WERI-Rb-1 (cell line): ENCODE measurements at regions not wholly inside any gene's neighbourhood (a gene's known extent, or its start where the extent isn't known, plus 50 kb on each side); places are given as distances from the start of the nearest gene placed in this dataset.

ENCODE experiments used
- DNase-seq: peaks from one replicate; pipeline ENCODE4 v3.0.0-alpha.2; 2020
- H3K27ac ChIP-seq: fragments of 250-450 bp; sonication (Bioruptor Pico); 2 replicates; pipeline ENCODE4 v1.5.1; 2020; ENCODE audit warnings: mild to moderate bottlenecking, moderate library complexity
- H3K27me3 ChIP-seq: fragments of 250-450 bp; sonication (Bioruptor Pico); 2 replicates; pipeline ENCODE4 v1.5.1; 2021; ENCODE audit warnings: mild to moderate bottlenecking, low read depth, moderate library complexity; ENCODE audit not compliant: insufficient read depth, severe bottlenecking
- H3K36me3 ChIP-seq: fragments of 250-450 bp; sonication (Bioruptor Pico); 2 replicates; pipeline ENCODE4 v1.5.1; 2020; ENCODE audit warnings: mild to moderate bottlenecking, moderate library complexity
- H3K4me3 ChIP-seq: 2 replicates; pipeline ENCODE4 v1.5.1; 2011; ENCODE audit warnings: low read depth, mild to moderate bottlenecking, control low read depth, low read length
- H3K9me3 ChIP-seq: fragments of 250-450 bp; sonication (Bioruptor Pico); 2 replicates; pipeline ENCODE4 v1.5.1; 2021; ENCODE audit warnings: mild to moderate bottlenecking, moderate library complexity; ENCODE audit not compliant: severe bottlenecking
- CTCF ChIP-seq: IDR thresholded peaks from 2 replicates; pipeline ENCODE4 v1.5.1; 2011; ENCODE audit warnings: low read depth, mild to moderate bottlenecking, control low read depth, inconsistent platforms, low read length

DNA sequence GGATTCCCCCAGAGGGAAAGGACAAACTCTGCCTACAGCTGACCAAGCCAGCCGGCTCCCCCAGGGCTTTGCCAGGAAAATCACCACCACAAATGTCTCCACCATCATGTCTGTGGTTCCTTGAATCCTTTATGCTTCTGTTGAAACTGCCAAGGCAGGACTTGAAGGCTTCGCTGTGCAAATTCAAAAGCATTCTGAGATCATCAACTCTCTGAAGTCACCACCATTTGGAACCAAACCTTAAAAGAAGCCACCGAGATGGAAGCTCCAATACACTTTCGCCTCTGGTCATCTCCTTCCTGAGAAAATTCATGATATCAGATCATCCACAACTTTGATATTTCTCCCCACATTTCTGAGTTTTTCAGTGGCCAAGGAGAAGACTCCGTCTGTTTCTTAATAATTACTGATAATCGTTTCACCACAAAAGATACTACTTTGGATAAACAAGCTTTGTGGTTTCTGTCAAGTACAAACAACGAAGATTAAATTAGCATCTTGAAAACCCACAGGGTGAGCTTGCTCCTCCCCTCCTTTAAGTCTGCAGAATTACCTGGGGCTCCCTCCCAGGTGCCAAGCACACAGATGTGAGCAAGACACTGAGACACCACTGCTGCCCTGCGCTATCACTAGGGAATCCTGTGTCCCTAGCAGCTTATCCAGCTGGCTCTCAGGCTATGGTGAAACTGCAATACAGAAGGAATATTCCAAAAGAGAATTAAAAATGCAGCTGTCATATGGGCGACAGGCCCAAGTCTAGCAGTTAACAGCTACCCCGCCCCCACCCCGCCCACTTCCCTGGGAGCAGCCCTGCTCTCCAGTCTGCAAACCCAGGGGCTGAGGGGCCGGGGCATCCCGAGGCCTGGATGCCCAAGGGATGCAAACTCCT, 125.0 kb upstream of the TBL1X start:
- DNase-seq = no peak
- Histone ChIP-seq H3K36me3 (no peaks in the 10 kb centered on the region), H3K27ac (no peak overlapping the region), H3K4me3 (no peak overlapping the region), H3K27me3 (peaks cover 14% of the 10 kb centered on the region), H3K9me3 (no peaks in the 10 kb centered on the region)
- TF ChIP-seq CTCF = no peak

DNA sequence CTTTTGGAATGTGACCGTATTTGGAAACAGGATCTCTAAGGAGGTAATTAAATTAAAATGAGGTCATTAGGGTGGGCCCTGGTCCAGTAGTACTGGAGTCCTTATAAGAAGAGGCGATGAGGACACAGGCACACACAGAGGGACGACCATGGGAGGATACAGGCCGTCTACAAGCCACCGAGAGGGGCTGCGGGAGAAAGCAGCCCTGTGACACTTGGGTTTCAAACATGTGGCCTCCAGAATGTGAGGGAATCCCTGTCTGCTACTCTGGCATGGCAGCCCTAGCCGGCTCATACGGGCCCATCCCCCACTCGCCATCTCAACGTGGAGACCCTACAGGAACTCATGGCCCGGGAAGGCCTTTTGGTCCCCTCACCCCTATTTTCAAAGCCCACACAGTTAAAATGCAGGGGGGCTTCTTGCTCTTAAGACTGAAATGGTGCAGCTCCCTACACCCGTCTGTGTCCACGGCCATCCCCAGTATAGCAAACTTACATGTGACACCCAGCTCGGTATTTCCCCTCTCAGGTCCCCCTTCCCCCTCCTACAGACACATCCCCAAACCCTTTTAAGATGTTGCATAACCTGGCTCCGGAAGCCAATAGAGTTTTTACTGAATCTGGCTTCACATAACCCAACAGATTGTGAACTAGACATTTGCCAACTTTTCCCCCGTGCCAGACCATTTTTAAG, 124.1 kb upstream of the TBL1X start:
- peaks cover 14% of the 10 kb centered on the region for H3K27me3 ChIP-seq
- no peaks in the 10 kb centered on the region for H3K36me3 ChIP-seq
- H3K27ac ChIP-seq = peak overlapping the region; percentile 36; the same call in 1 of the 2 replicates
- TF ChIP-seq CTCF = no peak
- no peak for DNase-seq
- no peaks in the 10 kb centered on the region for H3K9me3 ChIP-seq
- H3K4me3 ChIP-seq = no peak overlapping the region

GRCh38 chrX:9341291-9342201, 123.3 kb upstream of the TBL1X start:
- Histone ChIP-seq H3K4me3 (peak overlapping the region; percentile 25), H3K9me3 (no peaks in the 10 kb centered on the region), H3K36me3 (no peaks in the 10 kb centered on the region), H3K27me3 (peaks cover 14% of the 10 kb centered on the region), H3K27ac (peak overlapping the region; percentile 36)
- TF ChIP-seq CTCF = no peak
- peak; percentile 24 for DNase-seq

- DNase-seq = peak; percentile 84
- no peaks in the 10 kb centered on the region for H3K9me3 ChIP-seq
- no peaks in the 10 kb centered on the region for H3K36me3 ChIP-seq
- H3K27ac ChIP-seq = no peak overlapping the region
- H3K4me3 ChIP-seq = peak overlapping the region; percentile 55
- no peak for TF ChIP-seq CTCF
- peaks cover 5% of the 10 kb centered on the region for H3K27me3 ChIP-seq
Observed at GRCh38 chrX:9342561-9343051, 122.3 kb upstream of the TBL1X start.

DNA sequence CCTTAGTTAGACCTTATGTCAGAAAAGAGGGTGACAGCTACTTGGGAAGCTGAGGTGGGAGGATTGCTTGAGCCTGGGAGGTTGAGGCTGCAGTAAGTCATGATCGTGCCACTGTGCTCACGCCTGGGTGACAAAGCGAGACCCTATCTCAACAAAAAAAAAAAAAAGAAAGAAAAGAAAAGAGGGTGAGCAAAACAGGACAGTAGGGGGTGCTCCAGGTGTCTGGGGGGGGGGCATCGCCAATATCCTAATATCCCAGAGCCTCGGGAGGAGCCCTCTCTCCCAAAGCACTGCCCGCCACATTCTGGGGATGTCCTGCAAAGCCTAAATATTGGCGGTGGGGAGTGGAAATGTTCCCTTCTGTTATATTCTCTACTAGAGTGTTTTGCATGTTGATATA, 120.9 kb upstream of the TBL1X start:
- Histone ChIP-seq H3K9me3 (no peaks in the 10 kb centered on the region), H3K4me3 (no peak overlapping the region), H3K27ac (no peak overlapping the region), H3K27me3 (peaks cover 5% of the 10 kb centered on the region), H3K36me3 (no peaks in the 10 kb centered on the region)
- DNase-seq = no peak
- no peak for TF ChIP-seq CTCF
